Activated naive CD4-positive, alpha-beta T cell treated with anti-CD3 and anti-CD28 coated beads, Interleukin-2, amount 50 U/mL, for 16 hours (primary cell): ENCODE measurements at regions not wholly inside any gene's neighbourhood (a gene's known extent, or its start where the extent isn't known, plus 50 kb on each side); places are given as distances from the start of the nearest gene placed in this dataset.

Experiments
- DNase-seq: peaks from one replicate; pipeline ENCODE4 v3.0.0-alpha.2; 2020

GRCh38 chr2:240299710-240300068, 135.8 kb upstream of the GPC1 start:
- DNase-seq, result no peak

DNA sequence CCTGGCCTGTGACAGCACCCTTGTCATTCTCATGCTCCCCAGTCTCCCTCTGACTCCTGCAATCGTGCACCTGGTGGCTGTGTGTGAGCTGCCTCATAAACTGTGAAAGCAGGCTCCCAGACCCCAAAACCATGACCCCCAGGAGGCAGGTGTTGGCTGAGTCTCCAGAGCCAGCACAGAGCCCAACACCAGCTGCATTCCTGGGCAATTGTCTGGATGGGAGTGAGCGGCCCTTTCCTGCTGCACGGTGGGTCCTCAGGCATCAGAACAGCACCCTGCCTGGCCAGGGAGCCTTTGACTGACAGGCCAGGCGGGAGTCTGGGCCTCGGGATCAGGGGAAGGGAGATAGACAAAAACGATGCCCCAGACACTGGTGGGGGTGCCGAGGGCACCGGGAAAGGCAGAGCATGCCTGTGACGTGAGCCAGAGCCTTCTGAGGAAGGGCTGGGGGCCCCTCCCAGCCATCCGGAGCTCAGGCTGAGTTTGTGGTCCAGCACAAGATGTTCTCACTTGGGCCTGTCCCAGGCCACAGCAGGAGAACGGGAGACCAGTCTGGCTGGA, 135.1 kb upstream of the GPC1 start:
- no peak for DNase-seq

DNA sequence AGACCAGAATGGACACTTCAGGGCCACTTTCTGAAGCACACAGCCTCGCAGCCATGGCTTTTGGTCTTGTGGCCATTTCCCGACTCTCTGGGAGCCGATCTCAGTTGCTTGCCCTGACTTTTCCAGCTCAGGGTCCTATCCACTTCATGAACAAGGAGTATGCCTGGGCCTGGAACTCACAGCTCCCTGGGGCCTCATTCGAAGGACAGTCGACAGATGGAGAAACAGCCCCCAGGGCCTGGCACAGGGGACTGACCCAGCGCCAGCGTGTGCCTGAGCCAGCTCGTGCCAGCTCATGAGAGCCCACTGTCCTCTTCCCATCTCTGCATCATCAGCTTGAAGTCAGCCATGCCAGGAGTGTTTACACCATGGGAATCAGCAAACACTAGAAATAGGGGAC, 134.6 kb upstream of the GPC1 start:
- DNase-seq, result no peak

DNA sequence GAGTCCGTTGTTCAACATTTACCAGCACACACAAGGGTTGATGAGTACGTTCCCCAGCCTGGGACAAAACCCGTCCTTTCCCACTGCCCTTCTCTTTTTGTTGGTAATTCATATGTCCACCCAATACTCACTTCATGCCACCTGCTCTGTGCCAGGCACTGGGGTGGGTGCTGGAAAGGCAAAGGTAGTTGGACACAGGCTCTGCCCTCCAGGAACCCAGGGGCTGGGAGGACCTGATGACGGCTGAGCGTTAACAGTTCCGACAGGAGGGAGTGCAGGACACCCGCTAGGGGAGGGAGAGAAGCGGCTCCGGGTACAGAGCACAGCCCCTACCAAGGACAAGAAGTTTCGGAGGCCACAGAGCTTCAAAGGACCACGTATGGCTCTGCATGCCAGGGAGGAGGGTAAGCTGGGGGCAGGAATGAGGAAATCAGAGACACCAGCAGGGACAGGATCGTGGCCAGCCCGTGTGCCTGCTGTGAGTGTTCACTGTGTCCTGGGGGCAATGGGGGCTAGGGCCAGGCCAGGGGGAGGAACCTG, 134.1 kb upstream of the GPC1 start:
- DNase-seq, result no peak

GRCh38 chr2:240302041-240302440, 133.4 kb upstream of the GPC1 start:
- DNase-seq, result no peak

- no peak for DNase-seq
These were observed 132.4 kb upstream of the GPC1 start for GRCh38 chr2:240302933-240303595.

DNA sequence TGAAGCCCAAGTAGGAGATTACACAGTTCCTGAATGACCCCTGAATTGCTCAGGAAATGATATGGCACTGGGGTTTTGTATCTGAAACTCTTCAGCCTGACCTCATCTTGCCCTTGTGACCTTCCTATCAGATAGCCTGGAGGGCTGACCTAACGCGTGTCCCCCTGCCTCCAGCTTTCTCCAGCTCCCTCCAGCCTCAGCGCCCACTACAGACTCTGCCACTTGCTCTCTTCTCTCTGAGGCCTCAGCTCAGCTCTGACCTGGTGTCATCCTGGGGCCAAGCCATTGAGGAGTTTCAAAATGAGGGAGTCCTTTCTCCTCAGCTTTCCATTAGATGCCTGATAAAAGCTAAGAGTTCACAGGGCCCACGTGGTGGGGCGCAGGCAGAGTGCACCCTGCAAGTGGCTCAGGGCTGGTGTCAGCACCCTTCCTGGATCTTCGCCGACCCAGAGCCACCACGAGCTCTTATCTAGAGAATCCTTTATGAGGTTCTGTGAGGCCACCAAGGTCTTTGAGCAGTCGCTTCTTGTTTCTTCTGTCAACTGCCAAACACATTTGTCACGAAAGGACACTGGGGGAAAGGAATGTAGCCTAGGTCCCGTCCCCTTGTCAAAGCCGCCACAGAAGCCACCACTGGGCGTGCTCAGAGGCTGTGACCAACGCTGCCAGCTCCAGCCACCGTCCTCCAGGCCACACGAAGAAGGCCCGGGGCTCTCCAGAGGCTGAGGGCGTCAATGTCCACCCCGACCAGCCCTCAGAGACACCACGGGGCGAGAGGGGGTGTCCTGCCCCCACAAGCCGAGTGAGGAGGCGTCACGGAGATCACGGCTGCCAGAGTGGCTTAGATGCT, 131.3 kb upstream of the GPC1 start:
- no peak for DNase-seq

DNA sequence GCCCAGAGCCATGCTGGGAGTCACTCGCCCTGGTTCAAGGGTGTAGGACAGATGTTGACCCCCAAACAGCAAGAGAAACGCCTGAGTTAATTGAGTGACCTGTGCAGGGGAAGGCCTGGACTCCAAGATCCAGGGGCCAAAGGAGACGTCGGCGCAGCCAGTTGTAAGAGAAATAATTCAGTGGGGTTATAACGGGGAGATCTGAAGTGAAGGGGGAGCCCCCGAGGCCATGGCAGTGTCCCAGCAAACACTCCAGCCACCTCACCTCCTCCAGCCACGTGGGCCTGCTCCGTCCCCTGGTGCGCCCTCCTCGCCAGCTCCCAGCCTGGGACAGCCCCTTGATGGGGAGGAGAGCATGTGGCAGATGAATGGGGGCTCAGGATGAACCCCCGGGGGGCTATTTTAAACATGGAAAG, 130.7 kb upstream of the GPC1 start:
- no peak for DNase-seq

GRCh38 chr2:240305369-240305962, 130.0 kb upstream of the GPC1 start:
- DNase-seq, result no peak

DNA sequence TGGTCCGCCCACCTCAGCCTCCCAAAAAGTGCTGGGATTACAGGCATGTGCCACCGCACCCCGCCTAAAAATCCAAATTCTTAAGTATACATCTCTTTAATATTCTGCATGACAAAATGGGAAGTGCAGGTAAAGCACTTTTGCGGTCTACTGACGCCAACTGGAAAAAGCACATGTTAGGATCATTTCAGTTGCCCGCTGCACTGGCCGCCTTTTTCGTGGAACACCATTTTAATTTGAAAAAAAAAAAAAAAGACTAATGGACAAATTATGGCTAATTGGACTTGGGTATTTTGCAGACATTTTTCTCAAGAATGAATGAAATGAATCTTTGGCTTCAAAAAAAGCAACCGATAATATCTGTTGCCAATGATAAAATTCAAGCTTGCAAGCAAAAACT, 129.3 kb upstream of the GPC1 start:
- no peak for DNase-seq

- no peak for DNase-seq
These were observed 127.3 kb upstream of the GPC1 start for GRCh38 chr2:240308111-240308651.

DNA sequence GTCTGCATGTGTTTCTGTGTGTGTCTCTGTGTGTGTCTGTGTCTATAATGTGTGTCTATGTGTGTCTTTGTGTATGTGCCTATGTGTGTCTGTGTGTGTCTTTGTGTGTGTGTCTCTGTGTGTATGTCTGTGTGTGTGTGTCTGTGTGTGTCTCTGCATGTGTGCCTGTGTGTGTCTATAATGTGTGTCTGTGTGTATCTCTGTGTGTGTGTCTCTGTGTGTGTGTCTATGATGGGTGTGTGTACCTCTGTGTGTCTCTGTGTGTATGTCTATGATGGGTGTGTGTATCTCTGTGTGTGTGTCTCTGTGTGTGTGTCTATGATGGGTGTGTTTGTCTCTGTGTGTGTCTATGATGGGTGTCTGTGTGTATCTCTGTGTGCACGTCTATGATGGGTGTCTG, 126.2 kb upstream of the GPC1 start:
- no peak for DNase-seq

GRCh38 chr2:240310201-240310600, 125.3 kb upstream of the GPC1 start:
- DNase-seq, result no peak

DNA sequence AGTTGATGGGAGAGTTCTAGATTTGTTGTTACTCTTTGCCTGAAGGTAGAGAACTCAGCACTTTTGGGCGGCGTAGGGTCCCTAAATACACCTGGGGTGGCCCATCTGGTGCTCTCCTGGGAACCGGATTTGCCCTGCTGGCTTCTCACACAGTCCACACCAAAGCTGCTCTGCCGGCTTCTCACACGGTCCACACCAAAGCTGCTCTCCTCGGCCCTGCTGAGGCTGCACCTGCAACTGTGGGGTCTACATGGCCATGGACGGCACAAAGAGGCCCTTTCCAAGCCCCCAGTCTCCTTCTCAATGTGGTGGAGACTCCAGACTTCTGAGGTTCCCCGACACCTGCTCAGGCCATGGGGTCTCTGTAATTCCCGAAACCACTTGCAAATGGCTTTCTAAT, 124.8 kb upstream of the GPC1 start:
- no peak for DNase-seq

DNA sequence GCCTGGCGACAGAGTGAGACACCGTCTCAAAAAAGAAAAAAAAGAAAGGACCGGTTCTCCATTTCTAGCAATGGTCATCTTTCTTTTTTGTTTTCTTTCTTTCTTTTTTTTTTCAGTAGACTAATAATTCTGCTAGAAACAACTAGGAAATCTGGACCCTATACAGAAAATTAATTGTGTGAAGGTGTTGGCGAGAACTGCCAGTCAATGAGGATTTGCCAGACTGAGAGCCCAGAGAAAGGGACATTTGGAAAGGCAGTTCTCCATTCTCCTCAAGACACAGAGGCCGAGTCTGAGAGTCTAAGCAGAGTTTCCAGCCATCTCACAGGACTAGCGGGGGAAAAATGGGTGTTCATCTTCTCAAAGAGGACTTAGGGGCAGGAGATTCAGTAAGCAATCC, 123.6 kb upstream of the GPC1 start:
- no peak for DNase-seq

DNA sequence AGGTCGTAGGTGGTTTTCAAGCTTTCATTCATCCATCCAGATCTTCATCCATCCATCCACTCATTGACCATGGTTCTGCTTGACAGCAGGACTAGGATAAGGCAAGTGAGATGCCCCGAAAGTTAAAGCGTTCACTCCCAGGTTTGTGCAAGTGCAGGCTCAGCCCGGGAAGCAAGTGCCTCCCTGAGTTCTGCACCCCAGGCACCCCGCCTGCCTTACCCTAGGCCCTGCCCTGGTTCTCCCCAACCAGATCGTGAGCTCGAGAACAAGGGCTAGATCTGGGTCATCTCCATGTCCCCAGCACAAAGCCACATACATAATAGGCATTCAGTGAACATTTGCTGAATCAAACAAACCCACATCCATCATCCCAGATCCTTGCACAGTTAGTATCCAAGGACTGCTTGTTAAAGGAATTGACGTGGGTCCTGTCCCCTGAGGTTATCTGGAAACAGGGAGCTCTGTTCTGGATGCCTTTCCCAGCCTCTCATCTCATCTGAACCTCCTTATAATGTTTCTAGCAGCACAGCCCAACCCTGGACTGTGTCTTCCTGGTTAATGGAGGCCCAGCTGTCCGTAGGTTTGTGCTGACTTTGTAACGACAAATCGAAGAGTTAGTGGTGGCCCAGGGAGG, 116.1 kb upstream of the GPC1 start:
- DNase-seq, result no peak

- DNase-seq, result no peak
These were observed 115.6 kb upstream of the GPC1 start for GRCh38 chr2:240319855-240320203.

DNA sequence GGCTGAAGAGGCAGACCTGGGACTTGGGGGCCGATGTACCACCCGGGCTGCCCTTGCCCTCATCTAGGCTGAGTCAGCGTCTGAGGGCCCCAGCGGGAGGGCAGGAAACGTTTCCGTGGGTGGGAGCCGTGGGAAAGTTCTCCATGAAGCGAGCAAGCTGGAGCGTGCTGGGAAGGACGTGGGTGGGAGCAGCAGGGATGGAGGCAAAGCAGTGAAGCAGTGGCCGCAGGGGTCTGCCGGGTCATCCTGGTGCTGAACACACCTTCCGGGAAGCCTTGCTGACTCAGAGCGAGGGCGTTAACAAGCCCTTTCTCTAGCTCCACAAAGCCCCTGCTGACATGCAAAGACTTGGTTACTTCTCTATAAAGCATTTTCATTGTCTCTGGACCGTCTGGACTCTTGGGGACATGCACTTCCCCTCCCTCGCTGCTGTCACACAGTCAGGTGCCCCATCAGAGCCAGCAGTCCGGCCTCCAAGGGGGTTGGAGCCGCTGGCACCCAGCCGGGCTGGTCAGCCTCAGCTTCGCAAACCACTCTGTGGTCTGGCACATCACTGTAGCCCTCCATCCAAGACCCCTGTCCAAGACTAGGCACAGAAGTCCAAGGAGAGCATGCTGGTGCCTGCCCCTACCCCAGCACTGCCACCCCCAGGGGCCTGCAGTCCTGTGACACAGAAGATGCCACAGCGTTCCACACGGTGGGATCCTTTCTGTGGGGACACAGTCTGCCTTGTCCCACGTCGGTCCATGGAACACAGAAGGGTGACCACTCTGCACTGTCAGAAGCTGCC, 115.1 kb upstream of the GPC1 start:
- DNase-seq, result no peak

DNA sequence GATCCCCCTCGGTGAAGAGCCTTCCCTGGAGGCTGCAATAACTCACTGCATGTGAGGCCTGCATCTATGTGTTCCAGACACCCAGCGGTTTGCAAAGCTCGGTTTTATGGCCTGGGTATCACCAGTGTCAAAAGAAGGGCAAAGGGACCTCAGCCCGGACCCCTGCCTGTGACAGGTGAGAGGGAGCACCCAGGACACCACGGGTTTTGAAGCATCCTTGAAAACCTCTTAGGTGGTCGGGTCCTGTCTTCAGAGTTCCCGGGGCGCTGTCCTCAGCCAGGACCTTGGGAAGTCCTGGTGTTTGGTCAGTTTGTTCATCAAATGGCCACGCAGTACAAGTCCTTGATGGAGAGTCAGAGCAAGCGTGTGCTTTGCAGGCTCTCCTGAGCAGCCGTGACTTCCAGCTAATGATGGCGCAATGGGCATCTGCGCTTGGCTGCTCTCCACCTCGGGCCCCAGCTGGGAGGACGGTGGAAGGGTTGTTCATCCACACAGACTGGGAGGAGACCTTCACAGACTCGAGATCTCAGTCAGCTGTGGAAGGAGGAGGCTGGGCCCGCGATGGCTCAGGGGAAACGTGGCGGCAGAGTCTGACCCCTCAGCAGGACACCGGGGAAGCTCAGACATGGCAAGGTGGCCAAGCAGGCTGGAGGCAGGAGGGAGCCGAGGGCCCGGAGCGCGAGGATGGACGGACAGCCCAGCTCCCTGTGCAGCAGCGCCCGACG, 113.1 kb upstream of the GPC1 start:
- no peak for DNase-seq

- no peak for DNase-seq
These were observed 112.5 kb upstream of the GPC1 start for GRCh38 chr2:240322991-240323390.

GRCh38 chr2:240323601-240324291, 111.7 kb upstream of the GPC1 start:
- no peak for DNase-seq
